ENCODE measurements at regions not wholly inside any gene's neighbourhood (a gene's known extent, or its start where the extent isn't known, plus 50 kb on each side); places are given as distances from the start of the nearest gene placed in this dataset.

- Mint-ChIP-seq H3K27ac (peak overlapping the region; percentile 7), H3K4me3 (no peak overlapping the region), H3K9me3 (no peaks in the 10 kb centered on the region), H3K4me1 (ENCODE audit: low read depth) (peaks cover 40% of the 10 kb centered on the region), H3K27me3 (no peaks in the 10 kb centered on the region), H3K36me3 (ENCODE audit: low read depth) (peaks cover 60% of the 10 kb centered on the region)
- DNase-seq = no peak
Observed at GRCh38 chr22:49649166-49650068, 178.3 kb downstream of the BRD1 start.

- H3K27me3 Mint-ChIP-seq = no peaks in the 10 kb centered on the region
- H3K36me3 Mint-ChIP-seq (ENCODE audit: low read depth) = peaks cover 55% of the 10 kb centered on the region
- H3K4me3 Mint-ChIP-seq = no peak overlapping the region
- H3K4me1 Mint-ChIP-seq (ENCODE audit: low read depth) = peaks cover 34% of the 10 kb centered on the region
- H3K9me3 Mint-ChIP-seq = no peaks in the 10 kb centered on the region
- DNase-seq = no peak
- H3K27ac Mint-ChIP-seq = no peak overlapping the region
Observed at GRCh38 chr22:49648053-49648452, 179.6 kb downstream of the BRD1 start.

DNA sequence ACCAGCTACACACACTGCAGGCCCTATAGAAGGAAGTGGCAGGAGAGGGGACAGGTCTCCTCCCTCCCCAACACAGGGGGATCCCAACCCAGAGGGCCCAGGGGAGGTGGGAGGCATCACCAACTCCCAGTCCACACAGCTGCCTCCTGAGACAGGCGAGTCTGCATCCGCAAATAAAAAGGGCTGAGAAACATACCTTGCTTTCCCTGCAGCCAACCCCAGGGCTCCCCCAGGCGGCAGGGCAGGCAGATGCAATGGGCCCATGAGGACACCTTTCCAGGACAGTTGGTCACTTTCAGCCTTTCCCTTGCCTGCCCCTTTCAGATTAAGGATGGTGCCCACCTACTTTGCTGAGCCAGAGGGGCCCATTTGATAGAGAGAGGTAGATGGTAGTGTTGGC, 180.0 kb downstream of the BRD1 start:
- Mint-ChIP-seq H3K4me3 (no peak overlapping the region), H3K4me1 (ENCODE audit: low read depth) (peaks cover 34% of the 10 kb centered on the region)

GRCh38 chr22:49646876-49647275, 180.8 kb downstream of the BRD1 start:
- no peak overlapping the region for H3K4me3 Mint-ChIP-seq

More for the DNA sequence above, 180.0 kb downstream of the BRD1 start:
- DNase-seq = no peak
- H3K9me3 Mint-ChIP-seq = no peaks in the 10 kb centered on the region
- no peak overlapping the region for H3K27ac Mint-ChIP-seq
- no peaks in the 10 kb centered on the region for H3K27me3 Mint-ChIP-seq
- H3K36me3 Mint-ChIP-seq (ENCODE audit: low read depth) = peaks cover 58% of the 10 kb centered on the region

GRCh38 chr22:49645791-49646550, 181.7 kb downstream of the BRD1 start:
- no peaks in the 10 kb centered on the region for H3K27me3 Mint-ChIP-seq
- peaks cover 33% of the 10 kb centered on the region for H3K4me1 Mint-ChIP-seq (ENCODE audit: low read depth)
- no peaks in the 10 kb centered on the region for H3K9me3 Mint-ChIP-seq
- no peak overlapping the region for H3K4me3 Mint-ChIP-seq
- DNase-seq = no peak
- peaks cover 62% of the 10 kb centered on the region for H3K36me3 Mint-ChIP-seq (ENCODE audit: low read depth)
- no peak overlapping the region for H3K27ac Mint-ChIP-seq

More at GRCh38 chr22:49646876-49647275, 180.8 kb downstream of the BRD1 start:
- no peaks in the 10 kb centered on the region for H3K9me3 Mint-ChIP-seq
- no peak for DNase-seq
- no peaks in the 10 kb centered on the region for H3K27me3 Mint-ChIP-seq
- peaks cover 55% of the 10 kb centered on the region for H3K36me3 Mint-ChIP-seq (ENCODE audit: low read depth)
- peaks cover 31% of the 10 kb centered on the region for H3K4me1 Mint-ChIP-seq (ENCODE audit: low read depth)
- H3K27ac Mint-ChIP-seq = no peak overlapping the region

GRCh38 chr22:49645257-49645656, 182.4 kb downstream of the BRD1 start:
- H3K4me3 Mint-ChIP-seq = no peak overlapping the region
- H3K27me3 Mint-ChIP-seq = no peaks in the 10 kb centered on the region
- peaks cover 29% of the 10 kb centered on the region for H3K4me1 Mint-ChIP-seq (ENCODE audit: low read depth)
- no peaks in the 10 kb centered on the region for H3K9me3 Mint-ChIP-seq
- H3K27ac Mint-ChIP-seq = no peak overlapping the region
- peaks cover 57% of the 10 kb centered on the region for H3K36me3 Mint-ChIP-seq (ENCODE audit: low read depth)
- DNase-seq = no peak

GRCh38 chr22:49643998-49644397, 183.7 kb downstream of the BRD1 start:
- H3K4me1 Mint-ChIP-seq (ENCODE audit: low read depth) = peaks cover 17% of the 10 kb centered on the region
- no peaks in the 10 kb centered on the region for H3K9me3 Mint-ChIP-seq
- no peaks in the 10 kb centered on the region for H3K27me3 Mint-ChIP-seq
- no peak overlapping the region for H3K27ac Mint-ChIP-seq
- no peak for DNase-seq
- H3K36me3 Mint-ChIP-seq (ENCODE audit: low read depth) = peaks cover 50% of the 10 kb centered on the region
- H3K4me3 Mint-ChIP-seq = no peak overlapping the region

- H3K4me1 Mint-ChIP-seq (ENCODE audit: low read depth) = peaks cover 19% of the 10 kb centered on the region
- H3K4me3 Mint-ChIP-seq = no peak overlapping the region
- no peaks in the 10 kb centered on the region for H3K27me3 Mint-ChIP-seq
- peaks cover 55% of the 10 kb centered on the region for H3K36me3 Mint-ChIP-seq (ENCODE audit: low read depth)
- no peak overlapping the region for H3K27ac Mint-ChIP-seq
- no peaks in the 10 kb centered on the region for H3K9me3 Mint-ChIP-seq
- no peak for DNase-seq
Observed at GRCh38 chr22:49643466-49643865, 184.2 kb downstream of the BRD1 start.

DNA sequence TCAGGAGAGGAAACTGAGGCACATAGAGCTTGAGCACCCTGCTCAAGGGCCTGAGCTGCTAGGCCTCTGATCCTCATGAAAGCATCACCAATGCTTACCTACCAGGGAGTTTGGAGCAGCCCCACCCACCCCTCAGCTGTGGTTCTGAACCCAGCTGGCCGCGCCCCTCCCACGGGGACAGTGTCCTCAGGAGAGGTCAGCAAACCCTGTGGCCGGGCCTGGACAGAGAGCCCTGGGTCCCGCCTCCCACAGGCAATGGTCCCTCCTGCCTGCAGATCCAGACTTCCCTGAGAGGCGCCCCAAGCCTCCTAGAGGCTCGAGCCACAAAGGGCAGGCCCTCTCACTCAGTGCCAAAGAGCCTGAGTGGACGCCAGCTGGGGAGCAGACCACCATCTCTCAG, 184.9 kb downstream of the BRD1 start:
- Mint-ChIP-seq H3K4me1 (ENCODE audit: low read depth) (peaks cover 19% of the 10 kb centered on the region), H3K9me3 (no peaks in the 10 kb centered on the region), H3K36me3 (ENCODE audit: low read depth) (peaks cover 60% of the 10 kb centered on the region), H3K27ac (no peak overlapping the region), H3K27me3 (no peaks in the 10 kb centered on the region), H3K4me3 (no peak overlapping the region)
- DNase-seq = no peak

DNA sequence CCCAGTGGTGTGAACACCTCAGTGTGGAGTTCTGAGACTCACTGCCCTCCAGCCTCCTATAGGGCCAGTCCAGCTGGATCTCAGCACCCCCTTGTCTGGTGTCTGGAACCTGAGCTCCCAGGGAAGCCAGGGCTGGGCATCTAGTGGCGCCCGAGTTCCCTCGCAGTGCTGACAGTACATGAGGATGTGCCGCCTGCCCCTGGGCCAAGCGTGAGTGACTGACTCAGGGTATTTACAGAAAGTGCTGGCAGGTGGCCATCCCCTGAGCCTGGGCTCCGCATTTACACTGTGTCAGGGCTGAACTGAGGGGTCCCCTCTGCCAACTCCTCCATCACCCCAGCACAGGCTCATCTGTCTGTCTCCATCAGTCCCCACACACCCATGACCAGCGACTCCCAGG, 185.3 kb downstream of the BRD1 start:
- H3K27ac Mint-ChIP-seq = no peak overlapping the region
- no peaks in the 10 kb centered on the region for H3K9me3 Mint-ChIP-seq
- no peak for DNase-seq
- peaks cover 60% of the 10 kb centered on the region for H3K36me3 Mint-ChIP-seq (ENCODE audit: low read depth)
- H3K27me3 Mint-ChIP-seq = no peaks in the 10 kb centered on the region
- H3K4me1 Mint-ChIP-seq (ENCODE audit: low read depth) = peaks cover 18% of the 10 kb centered on the region
- H3K4me3 Mint-ChIP-seq = no peak overlapping the region

- peaks cover 55% of the 10 kb centered on the region for H3K36me3 Mint-ChIP-seq (ENCODE audit: low read depth)
- no peaks in the 10 kb centered on the region for H3K9me3 Mint-ChIP-seq
- H3K4me1 Mint-ChIP-seq (ENCODE audit: low read depth) = peaks cover 14% of the 10 kb centered on the region
- no peak overlapping the region for H3K27ac Mint-ChIP-seq
- no peak for DNase-seq
- H3K4me3 Mint-ChIP-seq = no peak overlapping the region
- H3K27me3 Mint-ChIP-seq = no peaks in the 10 kb centered on the region
Observed at GRCh38 chr22:49641770-49642313, 185.8 kb downstream of the BRD1 start.

GRCh38 chr22:49640366-49641095, 187.1 kb downstream of the BRD1 start:
- DNase-seq = no peak
- Mint-ChIP-seq H3K4me3 (no peak overlapping the region), H3K4me1 (ENCODE audit: low read depth) (peaks cover 12% of the 10 kb centered on the region), H3K9me3 (no peaks in the 10 kb centered on the region), H3K27ac (no peak overlapping the region), H3K27me3 (no peaks in the 10 kb centered on the region), H3K36me3 (ENCODE audit: low read depth) (peaks cover 46% of the 10 kb centered on the region)

DNA sequence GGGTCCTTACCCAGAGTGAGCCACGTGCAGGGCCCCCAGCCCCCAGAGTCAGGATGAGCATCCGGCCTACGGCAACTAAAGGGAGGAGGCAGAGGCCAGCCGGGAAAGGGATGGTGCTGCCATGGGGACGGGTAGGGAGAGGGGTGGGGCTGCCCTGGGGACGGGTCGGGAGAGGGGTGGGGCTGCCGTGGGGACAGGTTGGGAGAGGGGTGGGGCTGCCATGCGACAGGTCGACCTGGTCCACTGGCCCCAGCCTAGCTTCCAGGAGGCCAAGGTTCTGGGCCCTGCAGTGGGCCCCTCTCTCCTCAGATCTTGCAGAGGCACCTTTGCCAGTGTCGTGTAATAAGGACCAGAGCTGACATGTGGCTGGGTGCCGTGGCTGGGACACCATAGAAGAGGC, 187.7 kb downstream of the BRD1 start:
- DNase-seq = no peak
- H3K9me3 Mint-ChIP-seq = no peaks in the 10 kb centered on the region
- H3K4me1 Mint-ChIP-seq (ENCODE audit: low read depth) = peaks cover 8% of the 10 kb centered on the region
- no peak overlapping the region for H3K27ac Mint-ChIP-seq
- peaks cover 44% of the 10 kb centered on the region for H3K36me3 Mint-ChIP-seq (ENCODE audit: low read depth)
- no peaks in the 10 kb centered on the region for H3K27me3 Mint-ChIP-seq
- no peak overlapping the region for H3K4me3 Mint-ChIP-seq

GRCh38 chr22:49638788-49639187, 188.9 kb downstream of the BRD1 start:
- H3K4me1 Mint-ChIP-seq (ENCODE audit: low read depth) = peaks cover 8% of the 10 kb centered on the region
- H3K27ac Mint-ChIP-seq = no peak overlapping the region
- H3K36me3 Mint-ChIP-seq (ENCODE audit: low read depth) = peaks cover 49% of the 10 kb centered on the region
- H3K27me3 Mint-ChIP-seq = no peaks in the 10 kb centered on the region
- no peaks in the 10 kb centered on the region for H3K9me3 Mint-ChIP-seq
- DNase-seq = no peak
- no peak overlapping the region for H3K4me3 Mint-ChIP-seq

Data from activated T-cell treated with anti-CD3 and anti-CD28 coated beads, Interleukin-2, amount 50 U/mL, for 24 hours (primary cell).